Thyroid gland (tissue), 4 donors: ENCODE measurements at regions not wholly inside any gene's neighbourhood (a gene's known extent, or its start where the extent isn't known, plus 50 kb on each side); places are given as distances from the start of the nearest gene placed in this dataset.

Experiments used
- DNase-seq, 2 donors: peaks; one replicate each; pipeline ENCODE4 v3.0.0-alpha.2; 2019
- H3K27ac ChIP-seq, 3 donors: fragments of 200-600 bp; sonication (generic); 1 replicate in 2 of 3; 2 replicates in 1 of 3; pipeline ENCODE4 v1.5.1; 2016 to 2019; ENCODE audit warnings: mild to moderate bottlenecking in 1 of 3, moderate library complexity in 1 of 3
- H3K27me3 ChIP-seq: fragments of 200-600 bp; sonication (generic); one replicate; pipeline ENCODE4 v1.5.1; 2019
- H3K36me3 ChIP-seq, 2 donors: fragments of 200-600 bp; sonication (generic); one replicate each; pipeline ENCODE4 v1.5.1; 2016 to 2019
- H3K4me1 ChIP-seq, 2 donors: fragments of 200-600 bp; sonication (generic); one replicate each; pipeline ENCODE4 v1.5.1; 2017 to 2019
- H3K4me3 ChIP-seq, 3 donors: fragments of 200-600 bp; sonication (generic); replicated peaks in 1 of 3; 1 replicate in 2 of 3; 2 replicates in 1 of 3; pipeline ENCODE4 v1.5.1; 2016; ENCODE audit warnings: mild to moderate bottlenecking in 1 of 3
- H3K9me3 ChIP-seq: fragments of 200-600 bp; sonication (generic); one replicate; pipeline ENCODE4 v1.5.1; 2017
- CTCF ChIP-seq, 6 experiments: fragments of 200-600 bp in 3 of 6; fragments of 450-650 bp in 3 of 6; sonication (generic) in 3 of 6; IDR thresholded peaks; one replicate each; pipeline ENCODE4 v1.5.1; 2016 to 2019; ENCODE audit warnings: antibody characterized with exemption in 6 of 6, mild to moderate bottlenecking in 2 of 6, inconsistent platforms in 1 of 6, moderate library complexity in 1 of 6
- POLR2A ChIP-seq, 2 donors: fragments of 450-650 bp; IDR thresholded peaks; one replicate each; pipeline ENCODE4 v1.6.1; 2017; ENCODE audit warnings: antibody characterized with exemption in 2 of 2, mild to moderate bottlenecking in 2 of 2, moderate library complexity in 1 of 2
- WGBS, 2 donors: methylation state at CpG; one replicate each; pipeline ENCODE4 v1.1.5; 2017; 5-methylcytosine and 5-hydroxymethylcytosine counted together
- intact Hi-C: fragments of 100-400 bp; cut with DNase I; formaldehyde crosslinking; loops from one replicate; pipeline ENCODE4 v1.15.1; 2023

GRCh38 chr9:73685786-73686185 lies 534.1 kb downstream of the ANXA1 start:
- TF ChIP-seq POLR2A (IDR thresholded peaks at IDR 0.05) (no peak), CTCF (IDR thresholded peaks at IDR 0.05) (no peak)
- Histone ChIP-seq H3K4me3 (no peak overlapping the region), H3K27ac (no peak overlapping the region), H3K36me3 (no peaks in the 10 kb centered on the region), H3K27me3 (no peaks in the 10 kb centered on the region), H3K9me3 (no peaks in the 10 kb centered on the region), H3K4me1 (no peaks in the 10 kb centered on the region)
- 90 to 91% methylated on average over 3 of the region's 3 CpGs for WGBS, 2 donors
- DNase-seq, result no peak
- intact Hi-C loops, result no loop called here

- no peaks in the 10 kb centered on the region for H3K27me3 ChIP-seq
- no peaks in the 10 kb centered on the region for H3K4me1 ChIP-seq
- 86 to 88% methylated on average over 5 of the region's 5 CpGs for WGBS, 2 donors
- DNase-seq, result no peak
- intact Hi-C loops, result no loop called here
- H3K36me3 ChIP-seq, result no peaks in the 10 kb centered on the region
- no peak overlapping the region for H3K27ac ChIP-seq
- H3K4me3 ChIP-seq, result no peak overlapping the region
- no peak for TF ChIP-seq CTCF (IDR thresholded peaks at IDR 0.05)
- TF ChIP-seq POLR2A (IDR thresholded peaks at IDR 0.05), result no peak
- no peaks in the 10 kb centered on the region for H3K9me3 ChIP-seq
These were observed 537.6 kb downstream of the ANXA1 start for GRCh38 chr9:73689051-73689870.

GRCh38 chr9:73701415-73702057 lies 549.9 kb downstream of the ANXA1 start:
- Histone ChIP-seq H3K36me3 (no peaks in the 10 kb centered on the region), H3K4me1 (no peaks in the 10 kb centered on the region), H3K9me3 (no peaks in the 10 kb centered on the region), H3K27me3 (no peaks in the 10 kb centered on the region), H3K4me3 (no peak overlapping the region), H3K27ac (no peak overlapping the region)
- intact Hi-C loops, result no loop called here
- TF ChIP-seq CTCF (IDR thresholded peaks at IDR 0.05), result no peak
- no peak for TF ChIP-seq POLR2A (IDR thresholded peaks at IDR 0.05)
- no peak for DNase-seq
- WGBS, 2 donors, result 81 to 84% methylated on average over 1 of the region's 1 CpG

GRCh38 chr9:73714294-73714693 lies 562.6 kb downstream of the ANXA1 start:
- intact Hi-C loops, result no loop called here
- Histone ChIP-seq H3K27me3 (no peaks in the 10 kb centered on the region), H3K4me3 (no peak overlapping the region), H3K36me3 (no peaks in the 10 kb centered on the region), H3K27ac (no peak overlapping the region), H3K4me1 (no peaks in the 10 kb centered on the region), H3K9me3 (no peaks in the 10 kb centered on the region)
- TF ChIP-seq CTCF (IDR thresholded peaks at IDR 0.05), result no peak
- TF ChIP-seq POLR2A (IDR thresholded peaks at IDR 0.05), result no peak
- 39 to 72% methylated on average over 1 of the region's 1 CpG for WGBS, 2 donors
- DNase-seq, result no peak

- intact Hi-C loops, result no loop called here
- no peak overlapping the region for H3K27ac ChIP-seq
- H3K9me3 ChIP-seq, result no peaks in the 10 kb centered on the region
- 93% methylated on average over 3 of the region's 3 CpGs for WGBS, 2 donors
- no peaks in the 10 kb centered on the region for H3K27me3 ChIP-seq
- H3K36me3 ChIP-seq, result no peaks in the 10 kb centered on the region
- TF ChIP-seq CTCF (IDR thresholded peaks at IDR 0.05), result no peak
- TF ChIP-seq POLR2A (IDR thresholded peaks at IDR 0.05), result no peak
- no peak for DNase-seq
- no peaks in the 10 kb centered on the region for H3K4me1 ChIP-seq
- H3K4me3 ChIP-seq, result no peak overlapping the region
These were observed 563.9 kb downstream of the ANXA1 start for GRCh38 chr9:73715591-73715990.
